Mesodermal cell (in vitro differentiated cells): ENCODE measurements at regions not wholly inside any gene's neighbourhood (a gene's known extent, or its start where the extent isn't known, plus 50 kb on each side); places are given as distances from the start of the nearest gene placed in this dataset.
A peak's percentile ranks its signal among the peaks of the same experiment; 100 is the strongest.

Source experiments
- H3K27ac ChIP-seq: 2 replicates; pipeline ENCODE4 v1.7.0; 2013; ENCODE audit warnings: mild to moderate bottlenecking, low read depth, low read length, moderate library complexity; ENCODE audit not compliant: severe bottlenecking
- H3K36me3 ChIP-seq: 2 replicates; pipeline ENCODE4 v1.7.1; 2013; ENCODE audit warnings: mild to moderate bottlenecking, low read length, moderate library complexity; ENCODE audit not compliant: control insufficient read depth, insufficient read depth
- H3K4me1 ChIP-seq: one replicate; pipeline ENCODE4 v1.7.1; 2013; ENCODE audit warnings: mild to moderate bottlenecking, low read length; ENCODE audit not compliant: insufficient read depth, control insufficient read depth, poor library complexity, severe bottlenecking
- H3K4me3 ChIP-seq: 2 replicates; pipeline ENCODE4 v1.7.0; 2013; ENCODE audit warnings: low read length, control low read depth, mild to moderate bottlenecking; ENCODE audit not compliant: insufficient read depth, poor library complexity, severe bottlenecking; ENCODE audit errors: extremely low read depth
- H3K9me3 ChIP-seq: 2 replicates; pipeline ENCODE4 v1.7.1; 2013; ENCODE audit warnings: mild to moderate bottlenecking, low read length, moderate library complexity; ENCODE audit not compliant: control insufficient read depth
- WGBS, 2 experiments: methylation state at CpG; one replicate each; pipeline ENCODE4 v1.1.5; 2013; ENCODE audit warnings: missing lambda C conversion rate in 2 of 2; ENCODE audit not compliant: insufficient coverage in 2 of 2; 5-methylcytosine and 5-hydroxymethylcytosine counted together

DNA sequence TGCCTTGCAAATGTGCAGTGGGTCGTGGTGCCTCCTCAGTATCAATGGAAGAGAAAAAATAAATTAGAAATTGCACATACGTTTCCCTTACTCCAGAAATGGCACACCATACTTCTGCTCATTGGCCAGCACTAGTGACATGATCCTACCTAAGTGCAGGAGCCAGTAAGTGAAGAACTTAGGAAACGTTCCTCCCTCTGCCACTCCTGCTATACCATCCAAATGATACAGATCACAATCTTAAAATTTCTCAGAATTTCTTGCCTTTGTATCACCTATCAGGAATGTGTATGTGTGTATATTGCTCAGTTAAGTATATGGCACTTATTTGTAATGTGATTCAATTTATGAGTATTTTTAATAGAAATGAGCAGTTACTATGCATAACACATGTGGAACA is 237.0 kb upstream of the UBE2E3 start:
- Histone ChIP-seq H3K9me3 (no peaks in the 10 kb centered on the region), H3K36me3 (no peaks in the 10 kb centered on the region), H3K4me3 (no peak overlapping the region), H3K27ac (no peak overlapping the region), H3K4me1 (peaks cover 17% of the 10 kb centered on the region)
- 86 to 100% methylated on average over 1 to 2 of the region's 3 CpGs for WGBS, 2 experiments

DNA sequence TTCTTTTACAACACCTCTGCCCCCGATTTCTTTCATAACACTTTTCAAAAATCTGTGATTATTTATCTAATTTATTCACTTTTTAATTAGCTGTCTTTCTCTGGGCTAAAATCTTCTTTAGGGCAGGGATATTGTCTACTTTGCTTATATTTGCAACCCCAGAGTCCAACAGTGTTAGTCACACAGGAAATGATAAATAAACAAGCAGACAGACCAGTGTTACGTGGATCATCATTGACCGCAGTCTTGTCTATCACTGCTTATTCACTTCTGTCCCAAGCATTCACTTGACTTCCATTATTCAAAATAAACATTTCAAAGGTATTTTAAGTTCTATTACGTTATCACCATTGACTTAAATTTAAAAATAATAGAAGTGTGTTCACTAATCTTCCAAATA is 237.6 kb upstream of the UBE2E3 start:
- 40 to 80% methylated on average over 1 of the region's 4 CpGs for WGBS, 2 experiments
- peaks cover 17% of the 10 kb centered on the region for H3K4me1 ChIP-seq
- no peaks in the 10 kb centered on the region for H3K9me3 ChIP-seq
- H3K4me3 ChIP-seq: no peak overlapping the region
- peak overlapping the region; percentile 68 for H3K27ac ChIP-seq
- no peaks in the 10 kb centered on the region for H3K36me3 ChIP-seq

DNA sequence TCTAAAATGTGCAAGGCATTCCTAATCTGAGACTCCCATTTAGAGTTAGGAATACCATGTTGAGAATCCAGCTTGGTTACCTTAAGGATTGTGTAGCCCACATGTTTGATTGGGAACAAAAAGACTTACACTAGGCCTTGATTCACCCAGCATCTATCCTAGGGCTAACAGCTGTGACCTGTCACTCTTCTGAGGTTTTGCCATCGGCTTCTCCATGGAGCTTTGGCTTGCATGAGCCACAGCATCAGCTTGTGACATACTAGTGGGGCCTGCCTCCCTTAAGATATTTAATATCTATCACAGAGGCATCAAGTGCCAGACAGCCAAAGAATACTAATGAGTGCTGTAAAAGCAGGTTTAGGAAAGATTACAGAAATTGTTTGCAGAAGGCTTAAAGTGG is 241.3 kb upstream of the UBE2E3 start:
- Histone ChIP-seq H3K36me3 (no peaks in the 10 kb centered on the region), H3K4me1 (peaks cover 17% of the 10 kb centered on the region), H3K9me3 (no peaks in the 10 kb centered on the region), H3K4me3 (no peak overlapping the region), H3K27ac (no peak overlapping the region)
- WGBS, 2 experiments: 67 to 100% methylated on average over 1 of the region's 1 CpG

DNA sequence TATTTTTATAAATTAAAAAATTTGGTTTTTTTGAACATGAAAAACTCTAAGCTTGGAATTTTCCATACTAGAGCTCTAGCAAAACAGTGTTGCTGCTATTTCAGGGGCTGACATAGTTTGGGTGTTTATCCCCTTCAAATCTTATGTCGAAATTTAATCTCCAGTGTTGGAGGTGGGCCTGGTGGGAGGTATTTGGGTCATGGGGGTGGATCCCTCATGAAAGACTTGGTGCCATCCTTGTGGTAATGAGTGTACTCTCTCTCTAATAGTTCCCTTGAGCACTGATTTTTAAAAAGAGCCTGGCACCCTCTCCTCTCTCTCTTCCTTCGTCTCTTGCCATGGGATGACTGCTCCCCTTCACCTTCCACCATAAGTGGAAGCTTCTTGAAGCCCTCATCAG is 244.6 kb upstream of the UBE2E3 start:
- 88 to 100% methylated on average over 1 to 2 of the region's 2 CpGs for WGBS, 2 experiments
- Histone ChIP-seq H3K36me3 (no peaks in the 10 kb centered on the region), H3K4me3 (no peak overlapping the region), H3K27ac (no peak overlapping the region), H3K4me1 (no peaks in the 10 kb centered on the region), H3K9me3 (no peaks in the 10 kb centered on the region)

DNA sequence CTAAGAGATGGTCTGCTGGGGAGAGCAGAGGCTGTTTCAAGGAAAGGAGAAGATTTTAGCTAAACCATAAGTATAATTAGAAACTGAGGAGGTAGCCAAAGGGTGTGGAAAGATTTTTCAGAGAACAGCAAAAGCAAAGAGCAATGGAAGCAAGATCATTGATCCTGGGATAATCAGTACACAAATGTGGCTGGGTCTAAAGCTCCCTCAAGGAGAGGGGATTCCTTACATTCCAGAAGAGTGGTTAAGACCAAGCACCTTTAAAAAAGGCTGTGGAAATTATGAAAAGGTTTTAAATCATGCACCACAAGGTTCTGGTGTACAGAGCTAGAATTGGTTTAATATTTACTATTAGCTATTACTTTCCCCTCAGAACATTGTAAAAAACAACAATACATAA is 246.0 kb upstream of the UBE2E3 start:
- Histone ChIP-seq H3K9me3 (no peaks in the 10 kb centered on the region), H3K4me3 (no peak overlapping the region), H3K27ac (no peak overlapping the region), H3K36me3 (no peaks in the 10 kb centered on the region), H3K4me1 (no peaks in the 10 kb centered on the region)

DNA sequence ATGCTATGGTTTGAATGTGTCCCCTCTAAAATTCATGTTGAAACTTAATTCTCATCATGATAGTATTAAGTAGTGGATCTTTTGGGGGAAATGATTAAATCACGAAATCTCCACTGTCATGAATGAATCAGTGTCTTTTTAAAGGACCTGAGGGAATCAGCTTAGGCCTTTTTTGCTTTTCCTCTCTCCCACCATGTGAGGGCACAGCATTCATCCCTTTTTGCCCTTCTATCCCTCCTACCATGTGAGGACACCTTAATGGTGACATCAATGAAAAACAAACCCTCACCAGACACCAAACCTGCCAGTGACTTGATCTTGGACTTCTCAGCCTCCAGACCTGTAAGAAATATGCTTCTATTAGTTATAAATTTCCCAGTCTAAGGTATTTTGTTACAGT is 247.1 kb upstream of the UBE2E3 start:
- WGBS, 2 experiments: no CpG with 5 or more reads among the region's 1 CpG
- Histone ChIP-seq H3K4me3 (no peak overlapping the region), H3K27ac (no peak overlapping the region), H3K4me1 (no peaks in the 10 kb centered on the region), H3K9me3 (no peaks in the 10 kb centered on the region), H3K36me3 (no peaks in the 10 kb centered on the region)

DNA sequence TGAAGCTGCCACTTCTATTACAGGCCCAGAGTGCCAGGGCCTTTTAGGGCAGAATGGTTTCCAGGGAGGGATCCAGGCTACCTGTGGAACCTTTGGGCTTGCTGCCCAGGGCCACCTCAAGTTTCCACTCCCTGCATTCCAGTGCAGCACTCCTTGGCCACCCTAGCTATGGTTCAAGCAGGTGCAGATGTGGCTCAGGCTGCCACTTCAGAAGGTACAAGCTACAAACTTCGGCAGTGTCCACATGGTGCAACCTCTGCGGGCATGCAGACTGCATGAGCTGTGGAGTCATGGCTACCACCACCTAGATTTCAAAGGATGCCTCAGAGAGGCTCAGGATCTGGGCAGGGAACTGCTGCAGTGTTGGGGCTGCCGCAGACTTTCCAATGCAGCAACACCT is 248.1 kb upstream of the UBE2E3 start:
- H3K36me3 ChIP-seq: no peaks in the 10 kb centered on the region
- no peaks in the 10 kb centered on the region for H3K4me1 ChIP-seq
- 90 to 96% methylated on average over 3 of the region's 3 CpGs for WGBS, 2 experiments
- H3K27ac ChIP-seq: no peak overlapping the region
- no peak overlapping the region for H3K4me3 ChIP-seq
- H3K9me3 ChIP-seq: no peaks in the 10 kb centered on the region

DNA sequence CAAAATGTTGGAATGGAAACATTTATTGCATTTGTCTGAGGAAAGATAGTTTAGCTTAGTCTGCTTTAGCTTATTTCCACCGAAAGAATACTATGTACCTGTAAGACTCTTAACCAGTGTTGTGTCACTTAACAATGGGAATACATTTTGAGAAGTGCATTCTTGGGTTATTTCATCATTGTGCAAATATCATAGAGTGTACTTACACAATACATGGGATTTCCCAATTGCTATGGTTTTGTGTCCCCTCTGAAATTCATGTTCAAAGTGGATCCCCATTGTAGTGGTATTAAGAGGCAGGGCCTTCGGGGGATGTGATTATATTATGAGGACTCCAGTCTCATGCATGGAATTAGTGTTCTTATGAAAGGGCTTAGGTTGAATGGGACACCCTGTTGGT is 249.4 kb upstream of the UBE2E3 start:
- Histone ChIP-seq H3K9me3 (no peaks in the 10 kb centered on the region), H3K36me3 (no peaks in the 10 kb centered on the region), H3K4me3 (no peak overlapping the region), H3K27ac (no peak overlapping the region), H3K4me1 (no peaks in the 10 kb centered on the region)
- WGBS, 2 experiments: 75% methylated on average over 1 of the region's 2 CpGs; no CpG with 5 or more reads in 1 of the 2 experiments

DNA sequence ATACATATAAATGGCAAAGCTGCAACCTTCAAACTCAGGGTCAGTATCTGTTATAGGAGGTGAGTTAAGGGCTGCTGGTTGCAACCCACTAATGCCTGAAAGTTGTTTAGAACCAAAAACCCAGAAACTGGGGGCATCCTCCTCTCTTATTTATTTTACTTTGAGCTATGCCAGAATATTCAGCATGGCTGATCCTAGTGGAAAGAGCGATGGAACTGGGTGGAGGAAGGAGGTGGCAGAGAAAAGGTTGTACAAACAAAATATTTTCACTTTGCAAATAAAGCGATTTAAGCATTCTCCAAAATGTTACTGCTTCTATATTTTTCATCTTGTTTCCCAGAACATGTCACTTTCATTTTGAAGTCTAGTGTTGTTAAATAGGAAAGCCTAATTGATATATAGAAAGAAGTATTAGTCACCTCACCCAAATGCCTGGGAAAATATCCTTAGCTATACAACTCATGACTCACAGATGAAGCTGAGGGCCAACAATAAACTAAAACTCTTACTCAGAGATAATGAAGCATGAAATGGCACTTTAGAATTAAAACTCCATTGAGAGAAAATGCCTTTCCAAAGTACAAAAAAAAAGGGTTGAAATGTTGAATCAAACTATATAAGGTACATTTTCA is 251.4 kb upstream of the UBE2E3 start:
- WGBS, 2 experiments: no CpG with 5 or more reads among the region's 2 CpGs
- Histone ChIP-seq H3K4me1 (no peaks in the 10 kb centered on the region), H3K9me3 (no peaks in the 10 kb centered on the region), H3K27ac (peak overlapping the region; percentile 76), H3K36me3 (no peaks in the 10 kb centered on the region), H3K4me3 (no peak overlapping the region)

DNA sequence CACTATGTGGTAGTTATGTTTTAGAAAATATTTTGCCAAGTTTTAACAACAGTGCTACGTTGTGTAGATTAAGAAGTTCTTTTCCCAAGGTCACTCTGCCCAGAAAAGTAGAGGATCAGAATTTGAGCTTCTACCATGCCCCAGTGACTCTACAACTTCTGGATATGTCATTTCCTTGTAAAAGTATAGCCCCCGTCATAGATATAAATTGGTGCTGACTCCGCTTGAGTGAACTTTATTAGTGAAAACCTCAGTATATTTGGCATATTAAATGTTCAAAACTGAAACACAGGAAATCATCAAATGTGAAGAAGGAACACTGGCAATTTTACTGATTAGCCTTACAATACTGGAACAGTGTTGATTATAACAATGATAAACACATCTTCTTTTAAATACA is 256.7 kb upstream of the UBE2E3 start:
- Histone ChIP-seq H3K27ac (no peak overlapping the region), H3K36me3 (no peaks in the 10 kb centered on the region), H3K9me3 (no peaks in the 10 kb centered on the region), H3K4me3 (no peak overlapping the region), H3K4me1 (no peaks in the 10 kb centered on the region)
- 60 to 92% methylated on average over 1 to 2 of the region's 3 CpGs for WGBS, 2 experiments

DNA sequence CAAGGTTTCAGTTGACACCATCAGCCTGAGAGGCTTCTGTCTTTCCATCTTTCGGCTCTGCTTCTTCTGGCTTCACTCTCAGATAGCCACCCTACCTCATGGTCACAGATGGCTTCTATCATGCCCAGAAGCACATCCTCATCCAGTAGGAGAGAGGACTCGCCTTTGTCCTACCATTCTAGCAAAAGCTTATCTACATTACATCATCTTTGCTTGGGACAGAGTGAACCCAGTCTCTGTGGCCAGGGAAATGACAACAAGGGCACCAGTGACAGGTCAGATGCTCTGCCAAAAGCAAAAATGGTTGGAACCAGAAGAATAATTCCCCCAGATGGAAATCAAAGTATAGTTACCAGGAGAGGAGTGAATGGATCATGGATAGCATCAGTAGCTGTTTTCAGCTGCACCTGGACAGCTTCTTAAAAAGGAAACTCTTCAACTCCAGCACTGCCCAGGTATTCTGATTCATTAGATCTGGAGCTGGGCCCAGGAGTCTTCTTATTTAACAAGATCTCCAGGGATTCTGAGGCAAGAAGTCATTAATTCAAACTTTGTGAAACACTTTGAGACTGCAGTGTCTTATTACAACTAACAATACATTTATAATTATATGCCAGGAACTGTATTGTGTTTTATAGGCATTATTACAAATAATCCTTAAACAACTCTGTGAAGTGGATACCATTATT is 257.7 kb upstream of the UBE2E3 start:
- Histone ChIP-seq H3K4me3 (no peak overlapping the region), H3K4me1 (no peaks in the 10 kb centered on the region), H3K9me3 (no peaks in the 10 kb centered on the region), H3K36me3 (no peaks in the 10 kb centered on the region), H3K27ac (no peak overlapping the region)
- 93 to 100% methylated on average over 1 to 2 of the region's 2 CpGs for WGBS, 2 experiments
